B cell (primary cell): ENCODE measurements at regions not wholly inside any gene's neighbourhood (a gene's known extent, or its start where the extent isn't known, plus 50 kb on each side); places are given as distances from the start of the nearest gene placed in this dataset.

Source experiments
- ATAC-seq: fragments of 200-7000 bp; cut with Tn5 transposase; one replicate; pipeline ENCODE4 v1.10.0; 2021; ENCODE audit warnings: low read depth, mild to moderate bottlenecking, moderate number of reproducible peaks, moderate library complexity
- CTCF ChIA-PET: fragments of 350-600 bp; sonication (Branson Sonifier 250); formaldehyde crosslinking; loops from one replicate; lab custom pipeline; 2021; ENCODE audit warnings: antibody characterized with exemption, inconsistent platforms; lab: Charles Lee
- POLR2A ChIA-PET: fragments of 350-600 bp; sonication (Branson Sonifier 250); formaldehyde crosslinking; loops from one replicate; lab custom pipeline; 2021; ENCODE audit warnings: antibody characterized with exemption; lab: Charles Lee
- DNase-seq: peaks from one replicate; pipeline ENCODE4 v3.0.0; 2013
- H2AFZ ChIP-seq: 2 replicates; pipeline ENCODE4 v1.6.1; 2012; ENCODE audit warnings: mild to moderate bottlenecking, low read depth, low read length; ENCODE audit not compliant: insufficient read depth, poor library complexity, severe bottlenecking
- H3K27ac ChIP-seq, 2 donors: 1 replicate in 1 of 2; 2 replicates in 1 of 2; pipeline ENCODE4 v1.5.1; 2012 to 2013; ENCODE audit warnings: low read length in 2 of 2, mild to moderate bottlenecking in 2 of 2, moderate library complexity in 1 of 2
- H3K27me3 ChIP-seq, 4 experiments: fragments of 200-600 bp in 1 of 4; sonication (generic) in 1 of 4; replicated peaks in 1 of 4; 1 replicate in 2 of 4; 2 replicates in 2 of 4; pipeline versions ENCODE4 v1.6.1 to v1.7.0; 2013 to 2016; ENCODE audit warnings: low read length in 3 of 4, mild to moderate bottlenecking in 2 of 4, mixed read lengths in 1 of 4, moderate library complexity in 1 of 4; ENCODE audit not compliant: insufficient read depth in 4 of 4, control insufficient read depth in 3 of 4; ENCODE audit errors: control extremely low read depth in 1 of 4
- H3K36me3 ChIP-seq, 2 experiments: replicated peaks in 1 of 2; 1 replicate in 1 of 2; 2 replicates in 1 of 2; pipeline versions ENCODE4 v1.6.1 to v1.7.1; 2013; ENCODE audit warnings: low read length in 1 of 2; ENCODE audit not compliant: insufficient read depth in 2 of 2, control insufficient read depth in 1 of 2; ENCODE audit errors: control extremely low read depth in 1 of 2, extremely low read depth in 1 of 2
- H3K4me1 ChIP-seq, 2 donors: fragments of 200-600 bp in 1 of 2; sonication (generic) in 1 of 2; 1 replicate in 1 of 2; 2 replicates in 1 of 2; pipeline versions ENCODE4 v1.5.1 to v1.6.1; 2013 to 2017; ENCODE audit warnings: low read length in 2 of 2; ENCODE audit not compliant: control insufficient read depth in 2 of 2, insufficient read depth in 2 of 2
- H3K4me2 ChIP-seq: replicated peaks from 2 replicates; pipeline ENCODE3; 2012; ENCODE audit warnings: mild to moderate bottlenecking, low read depth, low read length; ENCODE audit not compliant: poor library complexity, severe bottlenecking
- H3K4me3 ChIP-seq, 5 experiments: fragments of 200-600 bp in 1 of 5; sonication (generic) in 1 of 5; 1 replicate in 3 of 5; 2 replicates in 2 of 5; pipeline versions ENCODE4 v1.5.1 to v1.7.0; 2011 to 2016; ENCODE audit warnings: low read length in 4 of 5, mild to moderate bottlenecking in 4 of 5, low read depth in 2 of 5, control low read depth in 1 of 5, moderate library complexity in 1 of 5; ENCODE audit not compliant: insufficient read depth in 1 of 5; ENCODE audit errors: control extremely low read depth in 1 of 5, extremely low read depth in 1 of 5
- H3K79me2 ChIP-seq: fragments of 200-600 bp; sonication (generic); one replicate; pipeline ENCODE4 v1.6.0; 2016; ENCODE audit warnings: low read length; ENCODE audit not compliant: control insufficient read depth, insufficient read depth
- H3K9ac ChIP-seq: fragments of 200-600 bp; sonication (generic); 2 replicates; pipeline ENCODE4 v1.6.1; 2017; ENCODE audit warnings: mild to moderate bottlenecking, low read length, moderate library complexity
- H3K9me3 ChIP-seq, 3 donors: one replicate each; pipeline versions ENCODE4 v1.6.1 to v1.7.1; 2013; ENCODE audit warnings: low read length in 2 of 3; ENCODE audit not compliant: control insufficient read depth in 2 of 3, insufficient read depth in 1 of 3; ENCODE audit errors: control extremely low read depth in 1 of 3
- H4K20me1 ChIP-seq: 2 replicates; pipeline ENCODE4 v1.6.0; 2012; ENCODE audit warnings: mild to moderate bottlenecking, low read length; ENCODE audit not compliant: insufficient read depth, control insufficient read depth, poor library complexity, severe bottlenecking
- H3K27ac Mint-ChIP-seq: one replicate; pipeline ENCODE4 v1.8.0; 2021; ENCODE audit warnings: mixed read lengths
- H3K27me3 Mint-ChIP-seq: one replicate; pipeline ENCODE4 v1.8.0; 2021; ENCODE audit warnings: mixed read lengths
- H3K4me1 Mint-ChIP-seq: one replicate; pipeline ENCODE4 v1.8.0; 2021; ENCODE audit warnings: mixed read lengths
- H3K4me3 Mint-ChIP-seq: one replicate; pipeline ENCODE4 v1.8.0; 2021; ENCODE audit warnings: mixed read lengths
- H3K9me3 Mint-ChIP-seq: one replicate; pipeline ENCODE4 v1.8.0; 2022; ENCODE audit warnings: mixed read lengths; ENCODE audit not compliant: insufficient read depth
- CTCF ChIP-seq: fragments of 200-600 bp; IDR thresholded peaks from one replicate; pipeline ENCODE4 v1.8.0; 2022; ENCODE audit warnings: antibody characterized with exemption, mild to moderate bottlenecking
- EZH2 ChIP-seq: IDR thresholded peaks from 2 replicates; pipeline ENCODE4 v1.6.1; 2012; ENCODE audit warnings: borderline replicate concordance, low read depth, mild to moderate bottlenecking, moderate library complexity, low read length; ENCODE audit not compliant: insufficient read depth, poor library complexity, severe bottlenecking
- WGBS: methylation state at CpG from one replicate; pipeline ENCODE4 v1.1.5; 2013; ENCODE audit warnings: missing lambda C conversion rate; ENCODE audit not compliant: insufficient coverage; 5-methylcytosine and 5-hydroxymethylcytosine counted together
- intact Hi-C: fragments of 100-400 bp; cut with micrococcal nuclease; formaldehyde crosslinking; loops from one replicate; pipeline ENCODE4 v1.10.0; 2022

- no peak for DNase-seq
- ChIA-PET POLR2A (interaction anchor here (0.6 kb wide), 1 partner anchor 493 kb away, joined by 4 read pairs; no protein-coding TSS in a partner anchor), CTCF (interaction anchor here (0.9 to 1.4 kb wide), 4 partner anchors 9 to 52 kb away, joined by 3 to 4 read pairs (median 4); partner anchors contain the start of gene DSN1)
- Histone ChIP-seq H3K4me3 (no peak overlapping the region), H3K4me1 (peaks cover 12 to 15% of the 10 kb centered on the region in 2 donors), H3K4me2 (no peak overlapping the region), H3K36me3 (peaks cover 2 to 15% of the 10 kb centered on the region in 2 experiments), H3K79me2 (peaks cover 5% of the 10 kb centered on the region), H4K20me1 (no peaks in the 10 kb centered on the region), H3K27ac (no peak overlapping the region), H3K9ac (no peak overlapping the region), H3K27me3 (no peaks in the 10 kb centered on the region), H2AFZ (no peak overlapping the region), H3K9me3 (no peaks in the 10 kb centered on the region)
- TF ChIP-seq EZH2: no peak
- no peak for TF ChIP-seq CTCF
- intact Hi-C loops: no loop called here
- H3K4me3 Mint-ChIP-seq: no peak overlapping the region
- WGBS: 86% methylated on average over 15 of the region's 17 CpGs
- no peak for ATAC-seq
- H3K9me3 Mint-ChIP-seq: no peaks in the 10 kb centered on the region
- H3K4me1 Mint-ChIP-seq: peaks cover 14% of the 10 kb centered on the region
- H3K27me3 Mint-ChIP-seq: no peaks in the 10 kb centered on the region
- H3K27ac Mint-ChIP-seq: peak overlapping the region; percentile 59
Observed at GRCh38 chr20:36825385-36826104, 50.4 kb upstream of the TLDC2 start.
